Type B pancreatic cell (in vitro differentiated cells): ENCODE measurements at regions not wholly inside any gene's neighbourhood (a gene's known extent, or its start where the extent isn't known, plus 50 kb on each side); places are given as distances from the start of the nearest gene placed in this dataset.

Experiments used
- DNase-seq: peaks from one replicate; pipeline ENCODE4 v3.0.0; 2021; ENCODE audit warnings: mixed read lengths; ENCODE audit not compliant: unreplicated experiment; ENCODE audit errors: extremely low spot score
- H3K27ac Mint-ChIP-seq: 2 replicates; pipeline ENCODE4 v1.8.0; 2021; ENCODE audit warnings: mild to moderate bottlenecking, mixed read lengths
- H3K27me3 Mint-ChIP-seq: 2 replicates; pipeline ENCODE4 v1.8.0; 2021; ENCODE audit warnings: mixed read lengths
- H3K36me3 Mint-ChIP-seq: 2 replicates; pipeline ENCODE4 v1.8.0; 2021; ENCODE audit warnings: mixed read lengths
- H3K4me1 Mint-ChIP-seq: one replicate; pipeline ENCODE4 v1.8.0; 2021; ENCODE audit warnings: mixed read lengths; ENCODE audit not compliant: unreplicated experiment
- H3K4me3 Mint-ChIP-seq: 2 replicates; pipeline ENCODE4 v1.8.0; 2021; ENCODE audit warnings: mild to moderate bottlenecking, mixed read lengths
- H3K9me3 Mint-ChIP-seq: 2 replicates; pipeline ENCODE4 v1.8.0; 2021; ENCODE audit warnings: mixed read lengths
- CTCF ChIP-seq: fragments of 200-600 bp; sonication (generic); conservative IDR thresholded peaks from 2 replicates; pipeline ENCODE4 v1.5.0; 2021; ENCODE audit warnings: antibody characterized with exemption, mild to moderate bottlenecking

- peaks cover 2% of the 10 kb centered on the region for H3K9me3 Mint-ChIP-seq
- no peaks in the 10 kb centered on the region for H3K36me3 Mint-ChIP-seq
- no peak for DNase-seq
- no peak overlapping the region for H3K4me3 Mint-ChIP-seq
- H3K4me1 Mint-ChIP-seq: peaks cover 9% of the 10 kb centered on the region
- no peak overlapping the region for H3K27ac Mint-ChIP-seq
- peaks cover 25% of the 10 kb centered on the region for H3K27me3 Mint-ChIP-seq
- TF ChIP-seq CTCF: no peak
Observed at GRCh38 chr7:119392-120163, 72.8 kb upstream of the FAM20C start.

- no peak for TF ChIP-seq CTCF
- H3K4me3 Mint-ChIP-seq: no peak overlapping the region
- H3K27ac Mint-ChIP-seq: no peak overlapping the region
- no peak for DNase-seq
- H3K27me3 Mint-ChIP-seq: peaks cover 25% of the 10 kb centered on the region
- H3K9me3 Mint-ChIP-seq: no peaks in the 10 kb centered on the region
- H3K4me1 Mint-ChIP-seq: peaks cover 9% of the 10 kb centered on the region
- no peaks in the 10 kb centered on the region for H3K36me3 Mint-ChIP-seq
Observed at GRCh38 chr7:120164-120991, 72.0 kb upstream of the FAM20C start.

- H3K27ac Mint-ChIP-seq: no peak overlapping the region
- H3K27me3 Mint-ChIP-seq: peaks cover 25% of the 10 kb centered on the region
- peaks cover 9% of the 10 kb centered on the region for H3K4me1 Mint-ChIP-seq
Observed at GRCh38 chr7:121002-121785, 71.2 kb upstream of the FAM20C start.

GRCh38 chr7:123237-123636 is 69.1 kb upstream of the FAM20C start:
- H3K4me3 Mint-ChIP-seq: no peak overlapping the region
- no peaks in the 10 kb centered on the region for H3K36me3 Mint-ChIP-seq
- peaks cover 9% of the 10 kb centered on the region for H3K4me1 Mint-ChIP-seq
- no peak overlapping the region for H3K27ac Mint-ChIP-seq
- peaks cover 23% of the 10 kb centered on the region for H3K27me3 Mint-ChIP-seq
- TF ChIP-seq CTCF: no peak
- H3K9me3 Mint-ChIP-seq: no peaks in the 10 kb centered on the region
- no peak for DNase-seq

More at GRCh38 chr7:121002-121785, 71.2 kb upstream of the FAM20C start:
- no peak for TF ChIP-seq CTCF
- no peaks in the 10 kb centered on the region for H3K9me3 Mint-ChIP-seq
- H3K36me3 Mint-ChIP-seq: no peaks in the 10 kb centered on the region
- DNase-seq: no peak
- H3K4me3 Mint-ChIP-seq: no peak overlapping the region

GRCh38 chr7:124130-124949 is 68.0 kb upstream of the FAM20C start:
- H3K36me3 Mint-ChIP-seq: no peaks in the 10 kb centered on the region
- peaks cover 19% of the 10 kb centered on the region for H3K27me3 Mint-ChIP-seq
- no peak for TF ChIP-seq CTCF
- no peak for DNase-seq
- no peaks in the 10 kb centered on the region for H3K9me3 Mint-ChIP-seq
- no peak overlapping the region for H3K27ac Mint-ChIP-seq
- H3K4me3 Mint-ChIP-seq: no peak overlapping the region
- H3K4me1 Mint-ChIP-seq: peaks cover 5% of the 10 kb centered on the region
